Mesodermal cell (in vitro differentiated cells): ENCODE measurements at regions not wholly inside any gene's neighbourhood (a gene's known extent, or its start where the extent isn't known, plus 50 kb on each side); places are given as distances from the start of the nearest gene placed in this dataset.
A peak's percentile ranks its signal among the peaks of the same experiment; 100 is the strongest.
"Not testable (repeated sequence)": the region's sequence is repeated elsewhere in the genome, so short reads cannot be mapped to it uniquely, and the experiment has no call there.

Experiments used
- H3K27ac ChIP-seq: 2 replicates; pipeline ENCODE4 v1.7.0; 2013; ENCODE audit warnings: mild to moderate bottlenecking, low read depth, low read length, moderate library complexity; ENCODE audit not compliant: severe bottlenecking
- H3K36me3 ChIP-seq: 2 replicates; pipeline ENCODE4 v1.7.1; 2013; ENCODE audit warnings: mild to moderate bottlenecking, low read length, moderate library complexity; ENCODE audit not compliant: control insufficient read depth, insufficient read depth
- H3K4me1 ChIP-seq: one replicate; pipeline ENCODE4 v1.7.1; 2013; ENCODE audit warnings: mild to moderate bottlenecking, low read length; ENCODE audit not compliant: insufficient read depth, control insufficient read depth, poor library complexity, severe bottlenecking
- H3K4me3 ChIP-seq: 2 replicates; pipeline ENCODE4 v1.7.0; 2013; ENCODE audit warnings: low read length, control low read depth, mild to moderate bottlenecking; ENCODE audit not compliant: insufficient read depth, poor library complexity, severe bottlenecking; ENCODE audit errors: extremely low read depth
- H3K9me3 ChIP-seq: 2 replicates; pipeline ENCODE4 v1.7.1; 2013; ENCODE audit warnings: mild to moderate bottlenecking, low read length, moderate library complexity; ENCODE audit not compliant: control insufficient read depth
- WGBS, 2 experiments: methylation state at CpG; one replicate each; pipeline ENCODE4 v1.1.5; 2013; ENCODE audit warnings: missing lambda C conversion rate in 2 of 2; ENCODE audit not compliant: insufficient coverage in 2 of 2; 5-methylcytosine and 5-hydroxymethylcytosine counted together

GRCh38 chr6:130604841-130605399 lies 222.3 kb upstream of the SMLR1 start:
- Histone ChIP-seq H3K9me3 (peaks cover 6% of the 10 kb centered on the region), H3K4me1 (peaks cover 25% of the 10 kb centered on the region), H3K4me3 (no peak overlapping the region), H3K36me3 (no peaks in the 10 kb centered on the region), H3K27ac (no peak overlapping the region)
- WGBS, 2 experiments, result 100% methylated on average over 1 to 2 of the region's 2 CpGs

- no peaks in the 10 kb centered on the region for H3K9me3 ChIP-seq
- WGBS, 2 experiments, result 63 to 83% methylated on average over 1 to 2 of the region's 2 CpGs
- no peaks in the 10 kb centered on the region for H3K4me1 ChIP-seq
- no peak overlapping the region for H3K4me3 ChIP-seq
- no peaks in the 10 kb centered on the region for H3K36me3 ChIP-seq
- no peak overlapping the region for H3K27ac ChIP-seq
Observed at GRCh38 chr6:130610303-130610702, 216.9 kb upstream of the SMLR1 start.

- Histone ChIP-seq H3K4me1 (no peaks in the 10 kb centered on the region), H3K9me3 (no peaks in the 10 kb centered on the region), H3K27ac (no peak overlapping the region), H3K36me3 (no peaks in the 10 kb centered on the region), H3K4me3 (no peak overlapping the region)
- WGBS, 2 experiments, result 88 to 94% methylated on average over 5 to 6 of the region's 7 CpGs
Observed at GRCh38 chr6:130611366-130611765, 215.8 kb upstream of the SMLR1 start.

GRCh38 chr6:130613176-130613575 lies 214.0 kb upstream of the SMLR1 start:
- H3K27ac ChIP-seq, result no peak overlapping the region
- WGBS, 2 experiments, result 90 to 91% methylated on average over 4 to 5 of the region's 7 CpGs
- no peaks in the 10 kb centered on the region for H3K4me1 ChIP-seq
- no peak overlapping the region for H3K4me3 ChIP-seq
- no peaks in the 10 kb centered on the region for H3K36me3 ChIP-seq
- H3K9me3 ChIP-seq, result no peaks in the 10 kb centered on the region

GRCh38 chr6:130615816-130616215 lies 211.4 kb upstream of the SMLR1 start:
- Histone ChIP-seq H3K27ac (no peak overlapping the region), H3K4me1 (no peaks in the 10 kb centered on the region), H3K36me3 (no peaks in the 10 kb centered on the region), H3K9me3 (no peaks in the 10 kb centered on the region), H3K4me3 (no peak overlapping the region)
- 90 to 93% methylated on average over 1 of the region's 1 CpG for WGBS, 2 experiments

- WGBS, 2 experiments, result 100% methylated on average over 1 of the region's 2 CpGs; no CpG with 5 or more reads in 1 of the 2 experiments
- Histone ChIP-seq H3K4me1 (no peaks in the 10 kb centered on the region), H3K4me3 (no peak overlapping the region), H3K27ac (no peak overlapping the region), H3K9me3 (no peaks in the 10 kb centered on the region), H3K36me3 (no peaks in the 10 kb centered on the region)
Observed at GRCh38 chr6:130617658-130618057, 209.5 kb upstream of the SMLR1 start.

GRCh38 chr6:130618806-130619205 lies 208.4 kb upstream of the SMLR1 start:
- H3K4me3 ChIP-seq, H3K9me3 ChIP-seq, H3K4me1 ChIP-seq, H3K36me3 ChIP-seq: not testable (repeated sequence)
- 59 to 78% methylated on average over 2 to 3 of the region's 5 CpGs for WGBS, 2 experiments
- H3K27ac ChIP-seq, result peak overlapping the region; percentile 77

GRCh38 chr6:130620338-130620781 lies 206.8 kb upstream of the SMLR1 start:
- no CpG with 5 or more reads among the region's 2 CpGs for WGBS, 2 experiments

GRCh38 chr6:130622142-130622541 lies 205.1 kb upstream of the SMLR1 start:
- Histone ChIP-seq H3K9me3 (no peaks in the 10 kb centered on the region), H3K4me1 (no peaks in the 10 kb centered on the region), H3K36me3 (no peaks in the 10 kb centered on the region), H3K4me3 (no peak overlapping the region), H3K27ac (no peak overlapping the region)

More at GRCh38 chr6:130620338-130620781, 206.8 kb upstream of the SMLR1 start:
- Histone ChIP-seq H3K9me3 (no peaks in the 10 kb centered on the region), H3K27ac (no peak overlapping the region), H3K36me3 (no peaks in the 10 kb centered on the region), H3K4me1 (no peaks in the 10 kb centered on the region), H3K4me3 (no peak overlapping the region)

GRCh38 chr6:130624046-130624445 lies 203.2 kb upstream of the SMLR1 start:
- 100% methylated on average over 1 of the region's 2 CpGs for whole genome bisulfite sequencing, 2 experiments
- no peaks in the 10 kb centered on the region for H3K36me3 ChIP-seq

GRCh38 chr6:130625825-130626527 lies 201.2 kb upstream of the SMLR1 start:
- no peaks in the 10 kb centered on the region for H3K4me1 ChIP-seq
- WGBS, 2 experiments, result 54 to 65% methylated on average over 2 of the region's 3 CpGs

More at GRCh38 chr6:130624046-130624445, 203.2 kb upstream of the SMLR1 start:
- Histone ChIP-seq H3K9me3 (no peaks in the 10 kb centered on the region), H3K4me3 (no peak overlapping the region), H3K27ac (no peak overlapping the region), H3K4me1 (no peaks in the 10 kb centered on the region)

More at GRCh38 chr6:130625825-130626527, 201.2 kb upstream of the SMLR1 start:
- Histone ChIP-seq H3K36me3 (no peaks in the 10 kb centered on the region), H3K9me3 (no peaks in the 10 kb centered on the region), H3K4me3 (no peak overlapping the region), H3K27ac (peak overlapping the region; percentile 60)
